Neuron (in vitro differentiated cells): ENCODE measurements at regions not wholly inside any gene's neighbourhood (a gene's known extent, or its start where the extent isn't known, plus 50 kb on each side); places are given as distances from the start of the nearest gene placed in this dataset.

ENCODE experiments used
- H2AFZ ChIP-seq: one replicate; pipeline ENCODE4 v1.6.1; 2013; ENCODE audit warnings: low read depth, mild to moderate bottlenecking, inconsistent platforms, low read length, moderate library complexity
- H3K27me3 ChIP-seq: one replicate; pipeline ENCODE4 v1.6.1; 2013; ENCODE audit warnings: low read length; ENCODE audit not compliant: insufficient read depth
- H3K36me3 ChIP-seq: one replicate; pipeline ENCODE4 v1.6.1; 2013; ENCODE audit warnings: low read length; ENCODE audit not compliant: insufficient read depth
- H3K4me1 ChIP-seq: one replicate; pipeline ENCODE4 v1.6.1; 2013; ENCODE audit warnings: low read length; ENCODE audit not compliant: insufficient read depth
- H3K4me3 ChIP-seq: 2 replicates; pipeline ENCODE4 v1.5.1; 2013; ENCODE audit warnings: mild to moderate bottlenecking, low read length, moderate library complexity
- H3K9me3 ChIP-seq: one replicate; pipeline ENCODE4 v1.6.1; 2013; ENCODE audit warnings: low read length

GRCh38 chr7:138407792-138408191, 52.3 kb upstream of the TRIM24 start:
- peak overlapping the region; percentile 23 for H2AFZ ChIP-seq
- no peaks in the 10 kb centered on the region for H3K36me3 ChIP-seq
- H3K27me3 ChIP-seq = no peaks in the 10 kb centered on the region
- no peak overlapping the region for H3K4me3 ChIP-seq
- H3K4me1 ChIP-seq = no peaks in the 10 kb centered on the region
- peaks cover 2% of the 10 kb centered on the region for H3K9me3 ChIP-seq
